ENCODE measurements at regions not wholly inside any gene's neighbourhood (a gene's known extent, or its start where the extent isn't known, plus 50 kb on each side); places are given as distances from the start of the nearest gene placed in this dataset.

GRCh38 chr13:106723036-106723435 is 155.1 kb upstream of the ARGLU1 start:
- H3K9me3 ChIP-seq (ENCODE audit: low read depth, low read length, poor library complexity, severe bottlenecking) = no peaks in the 10 kb centered on the region
- intact Hi-C loops (cut with micrococcal nuclease; ENCODE audit: unreplicated experiment) = no loop called here
- DNase-seq (ENCODE audit: low spot score) = no peak
- H3K27ac ChIP-seq (ENCODE audit: low read depth, low read length, poor library complexity, severe bottlenecking) = no peak overlapping the region
- no peaks in the 10 kb centered on the region for H3K27me3 ChIP-seq (replicated peaks; ENCODE audit: insufficient read depth, low read depth, low read length, poor library complexity)
- CTCF ChIA-PET = no interaction called here
- no peaks in the 10 kb centered on the region for H3K4me1 ChIP-seq (ENCODE audit: insufficient read depth, low read length, poor library complexity, severe bottlenecking)
- no peaks in the 10 kb centered on the region for H3K36me3 ChIP-seq (ENCODE audit: insufficient read depth, low read length, poor library complexity, severe bottlenecking)
- no TSS peak for BruUV-seq (replicated peaks)
- POLR2A ChIA-PET (ENCODE audit: low non-redundant PET) = no interaction called here
- TF ChIP-seq, protein P1, sequence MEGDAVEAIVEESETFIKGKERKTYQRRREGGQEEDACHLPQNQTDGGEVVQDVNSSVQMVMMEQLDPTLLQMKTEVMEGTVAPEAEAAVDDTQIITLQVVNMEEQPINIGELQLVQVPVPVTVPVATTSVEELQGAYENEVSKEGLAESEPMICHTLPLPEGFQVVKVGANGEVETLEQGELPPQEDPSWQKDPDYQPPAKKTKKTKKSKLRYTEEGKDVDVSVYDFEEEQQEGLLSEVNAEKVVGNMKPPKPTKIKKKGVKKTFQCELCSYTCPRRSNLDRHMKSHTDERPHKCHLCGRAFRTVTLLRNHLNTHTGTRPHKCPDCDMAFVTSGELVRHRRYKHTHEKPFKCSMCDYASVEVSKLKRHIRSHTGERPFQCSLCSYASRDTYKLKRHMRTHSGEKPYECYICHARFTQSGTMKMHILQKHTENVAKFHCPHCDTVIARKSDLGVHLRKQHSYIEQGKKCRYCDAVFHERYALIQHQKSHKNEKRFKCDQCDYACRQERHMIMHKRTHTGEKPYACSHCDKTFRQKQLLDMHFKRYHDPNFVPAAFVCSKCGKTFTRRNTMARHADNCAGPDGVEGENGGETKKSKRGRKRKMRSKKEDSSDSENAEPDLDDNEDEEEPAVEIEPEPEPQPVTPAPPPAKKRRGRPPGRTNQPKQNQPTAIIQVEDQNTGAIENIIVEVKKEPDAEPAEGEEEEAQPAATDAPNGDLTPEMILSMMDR (conservative IDR thresholded peaks at IDR 0.05; ENCODE audit: low read depth, low read length) = no peak
- no peak for TF ChIP-seq EZH2 (IDR thresholded peaks at IDR 0.05; ENCODE audit: borderline replicate concordance, low read depth, low read length, poor library complexity, severe bottlenecking)
- H3K4me3 ChIP-seq (ENCODE audit: low read depth, low read length, poor library complexity, severe bottlenecking) = no peak overlapping the region

- Histone ChIP-seq H3K9me3 (ENCODE audit: low read depth, low read length, poor library complexity, severe bottlenecking) (peaks cover 3% of the 10 kb centered on the region), H3K4me3 (ENCODE audit: low read depth, low read length, poor library complexity, severe bottlenecking) (no peak overlapping the region), H3K27me3 (replicated peaks; ENCODE audit: insufficient read depth, low read depth, low read length, poor library complexity) (no peaks in the 10 kb centered on the region), H3K27ac (ENCODE audit: low read depth, low read length, poor library complexity, severe bottlenecking) (no peak overlapping the region), H3K36me3 (ENCODE audit: insufficient read depth, low read length, poor library complexity, severe bottlenecking) (no peaks in the 10 kb centered on the region), H3K4me1 (ENCODE audit: insufficient read depth, low read length, poor library complexity, severe bottlenecking) (no peaks in the 10 kb centered on the region)
- ChIA-PET CTCF (no interaction called here), POLR2A (ENCODE audit: low non-redundant PET) (no interaction called here)
- DNase-seq (ENCODE audit: low spot score) = no peak
- intact Hi-C loops (cut with micrococcal nuclease; ENCODE audit: unreplicated experiment) = no loop called here
- TF ChIP-seq, protein P1 (conservative IDR thresholded peaks at IDR 0.05; ENCODE audit: low read depth, low read length) = no peak
- no peak for TF ChIP-seq EZH2 (IDR thresholded peaks at IDR 0.05; ENCODE audit: borderline replicate concordance, low read depth, low read length, poor library complexity, severe bottlenecking)
- no TSS peak for BruUV-seq (replicated peaks)
Observed at GRCh38 chr13:106722620-106723019, 154.7 kb upstream of the ARGLU1 start.

GRCh38 chr13:106721599-106721998 is 153.7 kb upstream of the ARGLU1 start:
- TF ChIP-seq, protein P1 (conservative IDR thresholded peaks at IDR 0.05; ENCODE audit: low read depth, low read length) = no peak
- TF ChIP-seq EZH2 (IDR thresholded peaks at IDR 0.05; ENCODE audit: borderline replicate concordance, low read depth, low read length, poor library complexity, severe bottlenecking) = no peak
- Histone ChIP-seq H3K4me1 (ENCODE audit: insufficient read depth, low read length, poor library complexity, severe bottlenecking) (no peaks in the 10 kb centered on the region), H3K27me3 (replicated peaks; ENCODE audit: insufficient read depth, low read depth, low read length, poor library complexity) (no peaks in the 10 kb centered on the region), H3K9me3 (ENCODE audit: low read depth, low read length, poor library complexity, severe bottlenecking) (peaks cover 3% of the 10 kb centered on the region), H3K4me3 (ENCODE audit: low read depth, low read length, poor library complexity, severe bottlenecking) (no peak overlapping the region), H3K27ac (ENCODE audit: low read depth, low read length, poor library complexity, severe bottlenecking) (no peak overlapping the region), H3K36me3 (ENCODE audit: insufficient read depth, low read length, poor library complexity, severe bottlenecking) (no peaks in the 10 kb centered on the region)
- ChIA-PET CTCF (no interaction called here), POLR2A (ENCODE audit: low non-redundant PET) (no interaction called here)
- DNase-seq (ENCODE audit: low spot score) = no peak
- intact Hi-C loops (cut with micrococcal nuclease; ENCODE audit: unreplicated experiment) = no loop called here
- BruUV-seq (replicated peaks) = no TSS peak

All from A673 (cell line).